ENCODE measurements at regions not wholly inside any gene's neighbourhood (a gene's known extent, or its start where the extent isn't known, plus 50 kb on each side); places are given as distances from the start of the nearest gene placed in this dataset.

- DNase-seq: no peak
Observed at GRCh38 chrY:7463711-7464110, 552.2 kb upstream of the AMELY start.

- no peak for DNase-seq
Observed at GRCh38 chrY:7463196-7463595, 551.6 kb upstream of the AMELY start.

GRCh38 chrY:7462657-7463056, 551.1 kb upstream of the AMELY start:
- no peak for DNase-seq

GRCh38 chrY:7461873-7462525, 550.4 kb upstream of the AMELY start:
- no peak for DNase-seq

- DNase-seq: no peak
Observed at GRCh38 chrY:7459802-7460201, 548.2 kb upstream of the AMELY start.

- no peak for DNase-seq
Observed at GRCh38 chrY:7458301-7459078, 546.9 kb upstream of the AMELY start.

- DNase-seq: no peak
Observed at GRCh38 chrY:7457286-7458015, 545.9 kb upstream of the AMELY start.

- no peak for DNase-seq
Observed at GRCh38 chrY:7455626-7456025, 544.1 kb upstream of the AMELY start.

GRCh38 chrY:7453336-7453735, 541.8 kb upstream of the AMELY start:
- no peak for DNase-seq

GRCh38 chrY:7452246-7452645, 540.7 kb upstream of the AMELY start:
- no peak for DNase-seq

GRCh38 chrY:7449860-7450259, 538.3 kb upstream of the AMELY start:
- DNase-seq: no peak

- no peak for DNase-seq
Observed at GRCh38 chrY:7448687-7449086, 537.1 kb upstream of the AMELY start.

- no peak for DNase-seq
Observed at GRCh38 chrY:7447881-7448516, 536.4 kb upstream of the AMELY start.

GRCh38 chrY:7444141-7444540, 532.6 kb upstream of the AMELY start:
- DNase-seq: no peak

- DNase-seq: no peak
Observed at GRCh38 chrY:7440796-7441530, 529.4 kb upstream of the AMELY start.

- no peak for DNase-seq
Observed at GRCh38 chrY:7437086-7437485, 525.5 kb upstream of the AMELY start.

- DNase-seq: no peak
Observed at GRCh38 chrY:7433817-7434809, 522.6 kb upstream of the AMELY start.

- no peak for DNase-seq
Observed at GRCh38 chrY:7419165-7419564, 507.6 kb upstream of the AMELY start.

GRCh38 chrY:7417946-7418345, 506.4 kb upstream of the AMELY start:
- no peak for DNase-seq

- DNase-seq: no peak
Observed at GRCh38 chrY:7416406-7416805, 504.9 kb upstream of the AMELY start.

GRCh38 chrY:7415157-7415633, 503.6 kb upstream of the AMELY start:
- DNase-seq: no peak
